Omental fat pad (tissue), 3 donors: ENCODE measurements at regions not wholly inside any gene's neighbourhood (a gene's known extent, or its start where the extent isn't known, plus 50 kb on each side); places are given as distances from the start of the nearest gene placed in this dataset.

ENCODE experiments used
- ATAC-seq: fragments of 150-250 bp; one replicate; pipeline ENCODE4 v1.9.1; 2016; ENCODE audit warnings: mild to moderate bottlenecking, moderate library complexity; ENCODE audit not compliant: low FRiP score
- DNase-seq: peaks from one replicate; pipeline ENCODE4 v3.0.0-alpha.2; 2019; ENCODE audit warnings: low spot score
- TF ChIP-seq, protein P1 (sequence below), 3 donors: fragments of 450-650 bp; IDR thresholded peaks; one replicate each; pipeline ENCODE4 v1.5.1; 2016 to 2017; ENCODE audit warnings: antibody characterized with exemption in 3 of 3, mild to moderate bottlenecking in 3 of 3, moderate library complexity in 2 of 3

DNA sequence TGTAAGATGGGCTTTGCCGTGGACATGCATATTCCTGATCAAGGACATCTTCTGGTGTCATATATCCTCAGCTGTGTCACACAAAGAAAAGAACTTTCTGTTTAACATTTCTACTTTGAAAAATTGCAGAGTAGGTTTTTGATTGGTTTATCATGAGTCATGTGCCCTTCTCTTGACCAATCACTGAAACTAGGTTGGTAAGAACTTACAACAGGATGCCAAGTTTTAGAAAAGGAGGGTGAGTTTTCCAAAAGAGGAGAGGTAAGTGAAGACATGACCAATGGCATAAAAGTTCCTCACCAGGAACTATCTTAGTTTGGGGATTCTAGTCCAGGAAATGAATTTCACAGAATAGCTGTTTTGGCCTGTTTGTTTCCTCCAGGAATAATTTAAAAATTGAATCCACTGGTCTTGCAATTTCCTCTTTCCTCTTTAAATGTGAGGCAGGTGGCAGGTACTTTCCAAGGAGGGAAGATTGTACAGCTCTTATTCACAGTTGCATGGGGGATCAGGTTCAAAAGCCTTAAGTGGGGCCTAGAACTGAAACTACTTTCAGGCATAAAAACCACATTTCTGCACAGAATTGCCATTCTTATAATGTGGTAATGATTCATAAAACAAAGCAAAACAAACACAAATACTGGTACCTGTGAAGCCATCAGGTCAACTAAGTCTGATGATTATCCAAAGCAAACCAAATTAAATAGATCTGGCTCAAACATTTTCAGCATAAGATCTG lies 1114.5 kb upstream of the LCORL start:
- TF ChIP-seq, protein P1, sequence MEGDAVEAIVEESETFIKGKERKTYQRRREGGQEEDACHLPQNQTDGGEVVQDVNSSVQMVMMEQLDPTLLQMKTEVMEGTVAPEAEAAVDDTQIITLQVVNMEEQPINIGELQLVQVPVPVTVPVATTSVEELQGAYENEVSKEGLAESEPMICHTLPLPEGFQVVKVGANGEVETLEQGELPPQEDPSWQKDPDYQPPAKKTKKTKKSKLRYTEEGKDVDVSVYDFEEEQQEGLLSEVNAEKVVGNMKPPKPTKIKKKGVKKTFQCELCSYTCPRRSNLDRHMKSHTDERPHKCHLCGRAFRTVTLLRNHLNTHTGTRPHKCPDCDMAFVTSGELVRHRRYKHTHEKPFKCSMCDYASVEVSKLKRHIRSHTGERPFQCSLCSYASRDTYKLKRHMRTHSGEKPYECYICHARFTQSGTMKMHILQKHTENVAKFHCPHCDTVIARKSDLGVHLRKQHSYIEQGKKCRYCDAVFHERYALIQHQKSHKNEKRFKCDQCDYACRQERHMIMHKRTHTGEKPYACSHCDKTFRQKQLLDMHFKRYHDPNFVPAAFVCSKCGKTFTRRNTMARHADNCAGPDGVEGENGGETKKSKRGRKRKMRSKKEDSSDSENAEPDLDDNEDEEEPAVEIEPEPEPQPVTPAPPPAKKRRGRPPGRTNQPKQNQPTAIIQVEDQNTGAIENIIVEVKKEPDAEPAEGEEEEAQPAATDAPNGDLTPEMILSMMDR (IDR thresholded peaks at IDR 0.05): no peak
- ATAC-seq (no peak), DNase-seq (no peak)

DNA sequence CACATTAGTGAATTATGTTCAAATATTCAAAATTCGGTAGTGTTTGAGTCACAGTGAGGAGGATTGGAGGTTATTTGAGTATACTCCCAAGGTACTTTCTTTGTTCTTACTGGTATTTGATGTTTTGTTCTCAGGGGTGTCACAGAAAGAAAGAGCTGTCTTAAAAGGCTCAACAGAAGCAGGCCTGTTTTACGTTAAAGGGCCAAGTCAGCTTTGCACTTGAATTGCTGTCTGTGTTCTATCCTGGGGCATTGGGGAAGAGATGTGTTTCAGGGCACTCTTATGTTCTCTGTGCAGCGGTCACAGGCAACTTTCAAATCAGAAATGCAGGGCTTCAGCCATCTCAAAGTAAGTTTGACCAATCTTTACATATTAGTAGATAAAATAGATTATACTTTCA lies 1113.1 kb upstream of the LCORL start:
- TF ChIP-seq, protein P1 (IDR thresholded peaks at IDR 0.05): no peak
- DNase-seq (no peak), ATAC-seq (no peak)

DNA sequence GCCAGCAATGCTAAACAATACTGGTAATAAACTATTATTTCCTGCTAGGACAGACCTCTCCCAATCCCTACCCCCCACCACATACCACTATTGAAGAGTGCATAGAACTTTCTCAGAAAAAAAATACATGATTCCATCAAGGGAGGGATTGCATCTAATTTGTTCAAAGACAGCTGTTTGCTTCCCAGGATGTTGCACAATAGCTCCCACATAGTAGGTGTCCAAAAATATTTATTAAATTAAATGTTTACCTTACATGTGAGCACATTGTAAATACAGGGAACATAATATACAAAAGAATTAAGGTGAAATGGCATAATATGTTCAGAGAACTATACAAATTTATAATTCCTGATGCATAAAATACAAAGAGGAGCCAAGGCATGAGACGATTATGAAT lies 1111.8 kb upstream of the LCORL start:
- TF ChIP-seq, protein P1 (IDR thresholded peaks at IDR 0.05): no peak
- no peak for DNase-seq
- ATAC-seq: no peak

DNA sequence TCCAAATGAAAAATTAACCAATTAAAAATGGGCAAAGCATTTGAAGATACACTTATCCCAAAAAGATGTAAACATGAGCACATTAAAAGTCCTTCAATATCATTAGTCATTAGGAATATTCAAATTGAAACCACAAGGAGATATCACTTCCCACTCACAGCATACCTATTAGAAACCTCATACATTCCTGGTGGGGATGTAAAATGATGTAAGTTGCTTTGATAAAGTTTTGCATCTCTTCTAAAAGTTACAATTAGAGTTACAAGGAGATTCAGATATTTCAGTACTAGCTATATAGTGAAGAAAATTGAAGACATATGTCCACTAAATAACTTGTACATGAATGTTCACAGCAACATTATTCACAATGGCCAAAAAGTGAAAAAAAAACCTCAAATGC lies 1109.3 kb upstream of the LCORL start:
- no peak for ATAC-seq
- no peak for DNase-seq
- TF ChIP-seq, protein P1 (IDR thresholded peaks at IDR 0.05): no peak

DNA sequence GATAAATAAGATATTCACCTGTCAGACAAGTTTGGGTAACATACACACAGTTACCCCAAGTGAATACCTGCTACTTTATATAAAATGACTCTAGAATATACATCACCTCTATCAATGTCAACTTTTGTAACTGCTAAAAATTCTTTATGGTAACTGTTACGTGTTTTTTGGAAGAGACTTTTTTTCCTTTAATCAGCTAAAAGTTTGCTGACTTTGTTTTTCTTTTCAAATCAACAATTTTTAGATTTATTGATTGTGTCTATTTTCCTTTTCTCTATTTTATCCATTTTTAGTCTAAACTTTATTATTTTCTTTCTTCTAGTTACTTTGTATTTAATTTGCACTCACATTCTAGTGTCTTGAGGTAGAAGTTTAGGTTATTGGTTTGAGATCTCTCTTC lies 1106.6 kb upstream of the LCORL start:
- no peak for DNase-seq
- TF ChIP-seq, protein P1 (IDR thresholded peaks at IDR 0.05): no peak
- ATAC-seq: no peak

DNA sequence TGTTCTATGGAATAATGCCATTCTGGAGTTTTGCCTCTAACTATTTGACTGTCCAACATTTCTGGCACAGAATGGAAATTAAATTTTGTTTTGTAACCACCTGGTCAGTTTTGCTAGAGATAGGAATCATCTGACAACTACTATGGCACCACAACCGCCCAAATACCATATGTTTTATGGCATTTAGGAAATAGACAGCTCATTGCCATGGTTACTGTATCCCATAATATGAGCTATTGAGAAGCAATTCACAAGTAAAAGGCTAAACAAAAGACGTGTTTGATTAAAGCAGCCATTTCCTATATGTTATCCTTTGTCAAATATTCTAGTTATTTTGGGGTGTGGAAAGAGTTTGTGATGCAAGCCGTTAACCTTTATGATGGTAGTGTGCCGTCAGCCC lies 1105.3 kb upstream of the LCORL start:
- ATAC-seq (no peak), DNase-seq (no peak)
- TF ChIP-seq, protein P1 (IDR thresholded peaks at IDR 0.05): no peak

DNA sequence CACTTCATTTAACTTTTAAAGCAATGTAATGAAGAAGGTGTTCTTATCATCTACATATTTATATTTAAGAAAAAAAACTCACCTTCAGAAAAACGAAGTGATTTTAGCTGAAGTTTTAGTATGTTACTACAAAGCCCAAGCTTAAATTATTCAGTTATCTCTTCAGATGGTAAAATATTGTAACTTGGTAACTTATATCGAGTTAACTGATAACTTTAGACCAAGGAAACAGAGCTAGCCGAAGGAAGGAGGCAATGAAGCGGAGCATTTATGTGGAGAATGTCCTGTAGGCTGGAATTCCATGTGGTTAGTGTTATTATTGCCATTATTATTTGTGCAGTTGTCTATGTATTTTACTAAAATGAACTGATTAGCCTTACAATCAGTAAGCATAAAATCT lies 1102.1 kb upstream of the LCORL start:
- TF ChIP-seq, protein P1 (IDR thresholded peaks at IDR 0.05): no peak
- DNase-seq (no peak), ATAC-seq (no peak)
